ENCODE measurements at regions not wholly inside any gene's neighbourhood (a gene's known extent, or its start where the extent isn't known, plus 50 kb on each side); places are given as distances from the start of the nearest gene placed in this dataset.

DNA sequence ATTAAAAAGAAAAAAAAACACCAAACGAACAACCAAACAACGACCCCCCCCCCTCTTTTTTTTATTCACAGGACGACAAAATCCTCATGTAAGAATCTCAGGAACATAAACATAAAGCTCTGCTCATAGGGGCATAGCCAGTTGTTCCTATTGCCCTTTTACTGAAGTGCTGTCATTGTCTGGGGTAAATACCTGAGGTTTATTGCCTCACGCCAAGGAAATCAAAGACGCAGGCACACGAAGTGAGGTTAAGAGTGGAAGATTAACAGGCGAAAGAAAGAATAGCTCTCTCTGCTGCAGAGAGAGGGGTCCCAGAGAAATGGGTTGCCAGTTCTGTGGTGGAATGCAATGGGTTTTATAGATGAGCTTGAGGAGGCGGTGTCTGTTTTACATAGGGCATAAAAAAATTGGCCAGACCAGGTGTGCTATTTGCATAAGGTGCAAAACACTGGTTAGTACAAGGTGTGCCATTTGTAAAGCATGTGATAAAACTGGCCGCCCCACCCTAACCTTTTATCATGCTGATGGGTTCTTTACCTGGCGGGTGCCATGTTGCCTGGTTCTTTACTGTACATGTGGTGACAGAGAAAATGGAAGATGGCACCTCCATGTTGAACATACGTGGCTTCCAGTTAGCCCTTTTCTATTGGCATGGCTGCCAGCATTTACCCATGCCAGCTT is 257.6 kb upstream of the ZPLD1 start:
- Histone ChIP-seq H3K4me1 (ENCODE audit: low read length) (peaks cover 20% of the 10 kb centered on the region), H3K4me3 (ENCODE audit: low read length) (no peak overlapping the region), H3K27ac (ENCODE audit: low read length) (no peak overlapping the region), H4K20me1 (ENCODE audit: insufficient read depth, low read length) (no peaks in the 10 kb centered on the region), H3K36me3 (replicated peaks; ENCODE audit: low read depth, low read length) (no peaks in the 10 kb centered on the region), H3K9ac (ENCODE audit: low read length) (no peak overlapping the region), H3K79me2 (ENCODE audit: low read length) (no peaks in the 10 kb centered on the region), H3K9me3 (ENCODE audit: insufficient read depth, low read length) (no peaks in the 10 kb centered on the region), H2AFZ (ENCODE audit: low read depth, low read length) (no peak overlapping the region), H3K27me3 (ENCODE audit: low read depth, low read length) (peaks cover 9% of the 10 kb centered on the region; the same call in 1 of the 2 replicates), H3K4me2 (ENCODE audit: low read length) (no peak overlapping the region)
- no peak for TF ChIP-seq EZH2phosphoT487 (IDR thresholded peaks at IDR 0.05; ENCODE audit: low read depth)
- TF ChIP-seq, protein P1, sequence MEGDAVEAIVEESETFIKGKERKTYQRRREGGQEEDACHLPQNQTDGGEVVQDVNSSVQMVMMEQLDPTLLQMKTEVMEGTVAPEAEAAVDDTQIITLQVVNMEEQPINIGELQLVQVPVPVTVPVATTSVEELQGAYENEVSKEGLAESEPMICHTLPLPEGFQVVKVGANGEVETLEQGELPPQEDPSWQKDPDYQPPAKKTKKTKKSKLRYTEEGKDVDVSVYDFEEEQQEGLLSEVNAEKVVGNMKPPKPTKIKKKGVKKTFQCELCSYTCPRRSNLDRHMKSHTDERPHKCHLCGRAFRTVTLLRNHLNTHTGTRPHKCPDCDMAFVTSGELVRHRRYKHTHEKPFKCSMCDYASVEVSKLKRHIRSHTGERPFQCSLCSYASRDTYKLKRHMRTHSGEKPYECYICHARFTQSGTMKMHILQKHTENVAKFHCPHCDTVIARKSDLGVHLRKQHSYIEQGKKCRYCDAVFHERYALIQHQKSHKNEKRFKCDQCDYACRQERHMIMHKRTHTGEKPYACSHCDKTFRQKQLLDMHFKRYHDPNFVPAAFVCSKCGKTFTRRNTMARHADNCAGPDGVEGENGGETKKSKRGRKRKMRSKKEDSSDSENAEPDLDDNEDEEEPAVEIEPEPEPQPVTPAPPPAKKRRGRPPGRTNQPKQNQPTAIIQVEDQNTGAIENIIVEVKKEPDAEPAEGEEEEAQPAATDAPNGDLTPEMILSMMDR (IDR thresholded peaks at IDR 0.05; ENCODE audit: low read depth, low read length) = no peak

DNA sequence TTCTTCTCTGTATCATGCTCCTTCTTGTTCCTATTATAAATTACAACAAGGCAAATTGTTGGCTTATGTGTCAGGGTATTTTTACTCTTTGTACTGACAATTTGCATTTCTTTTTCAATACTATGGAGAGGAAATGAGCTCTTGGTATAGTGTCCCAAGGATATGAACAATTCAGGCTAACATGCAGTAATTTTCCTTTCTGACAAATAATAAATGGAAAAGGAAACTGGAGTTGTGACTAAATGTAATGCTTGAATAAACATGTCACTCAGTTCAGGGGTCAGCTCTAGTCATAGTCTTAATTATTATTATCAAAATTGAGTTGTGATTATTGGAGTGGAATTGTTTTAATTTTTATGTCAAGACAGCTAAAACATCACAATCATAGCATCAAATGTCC is 256.0 kb upstream of the ZPLD1 start:
- Histone ChIP-seq H3K4me2 (ENCODE audit: low read length) (peak overlapping the region; percentile 75), H3K79me2 (ENCODE audit: low read length) (no peaks in the 10 kb centered on the region), H3K4me1 (ENCODE audit: low read length) (peaks cover 20% of the 10 kb centered on the region), H2AFZ (ENCODE audit: low read depth, low read length) (no peak overlapping the region), H3K4me3 (ENCODE audit: low read length) (peak overlapping the region; percentile 71), H3K9ac (ENCODE audit: low read length) (no peak overlapping the region), H3K27me3 (ENCODE audit: low read depth, low read length) (peaks cover 9% of the 10 kb centered on the region; the same call in 1 of the 2 replicates), H3K27ac (ENCODE audit: low read length) (no peak overlapping the region), H4K20me1 (ENCODE audit: insufficient read depth, low read length) (no peaks in the 10 kb centered on the region), H3K36me3 (replicated peaks; ENCODE audit: low read depth, low read length) (no peaks in the 10 kb centered on the region), H3K9me3 (ENCODE audit: insufficient read depth, low read length) (no peaks in the 10 kb centered on the region)
- TF ChIP-seq, protein P1 (IDR thresholded peaks at IDR 0.05; ENCODE audit: low read depth, low read length) = no peak
- TF ChIP-seq EZH2phosphoT487 (IDR thresholded peaks at IDR 0.05; ENCODE audit: low read depth) = no peak

DNA sequence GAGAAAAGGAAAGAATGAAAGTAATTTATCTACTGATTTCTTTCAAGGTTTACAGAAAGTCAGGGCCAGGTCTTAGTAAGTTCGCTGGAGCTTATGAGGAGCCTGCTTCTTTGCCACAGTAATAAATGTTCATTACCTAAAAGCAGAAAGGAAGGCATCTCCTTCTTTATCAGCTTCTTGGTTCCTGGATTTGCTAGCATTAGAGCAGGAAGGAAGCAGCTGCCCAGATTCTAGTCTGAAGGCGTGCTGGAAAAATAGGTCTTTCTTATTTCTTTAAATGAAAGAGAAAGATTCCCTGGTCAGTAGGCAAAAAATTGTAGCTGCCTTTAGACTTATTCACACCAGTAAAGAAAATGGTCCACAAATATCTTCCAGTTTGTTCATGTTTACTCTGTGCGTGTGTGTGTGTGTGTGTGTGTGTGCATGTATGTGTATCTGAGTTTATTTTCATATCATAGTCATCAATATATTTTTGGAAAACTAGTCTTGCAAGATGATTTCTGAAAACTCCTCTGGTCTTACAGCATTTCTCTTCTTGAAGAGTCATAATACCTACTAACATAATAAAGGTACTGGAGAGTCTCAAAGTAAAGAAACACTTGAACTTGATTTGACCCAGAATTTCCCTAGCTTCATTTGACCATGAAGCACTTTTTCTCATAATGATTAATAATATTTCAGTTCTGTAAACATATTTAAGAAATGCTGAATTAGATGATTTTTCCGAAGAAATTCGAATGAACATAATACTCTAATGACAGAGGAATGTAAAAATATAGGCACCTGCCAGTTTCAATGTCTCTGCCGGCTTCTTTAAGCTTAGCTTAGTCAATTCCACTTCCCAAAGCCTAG is 255.3 kb upstream of the ZPLD1 start:
- Histone ChIP-seq H2AFZ (ENCODE audit: low read depth, low read length) (peak overlapping the region; percentile 73; the same call in 1 of the 2 replicates), H3K27ac (ENCODE audit: low read length) (no peak overlapping the region; the same call in 1 of the 2 replicates), H3K9me3 (ENCODE audit: insufficient read depth, low read length) (no peaks in the 10 kb centered on the region), H3K27me3 (ENCODE audit: low read depth, low read length) (peaks cover 9% of the 10 kb centered on the region; the same call in 1 of the 2 replicates), H3K9ac (ENCODE audit: low read length) (peak overlapping the region; percentile 40), H3K4me3 (ENCODE audit: low read length) (peak overlapping the region; percentile 71), H3K79me2 (ENCODE audit: low read length) (no peaks in the 10 kb centered on the region), H3K36me3 (replicated peaks; ENCODE audit: low read depth, low read length) (no peaks in the 10 kb centered on the region), H4K20me1 (ENCODE audit: insufficient read depth, low read length) (no peaks in the 10 kb centered on the region), H3K4me1 (ENCODE audit: low read length) (peaks cover 20% of the 10 kb centered on the region), H3K4me2 (ENCODE audit: low read length) (peak overlapping the region; percentile 75)
- TF ChIP-seq, protein P1 (IDR thresholded peaks at IDR 0.05; ENCODE audit: low read depth, low read length) = no peak
- no peak for TF ChIP-seq EZH2phosphoT487 (IDR thresholded peaks at IDR 0.05; ENCODE audit: low read depth)
